ENCODE measurements at regions not wholly inside any gene's neighbourhood (a gene's known extent, or its start where the extent isn't known, plus 50 kb on each side); places are given as distances from the start of the nearest gene placed in this dataset.
"Not testable (repeated sequence)": the region's sequence is repeated elsewhere in the genome, so short reads cannot be mapped to it uniquely, and the experiment has no call there.

GRCh38 chr2:138066139-138066806 is 102.0 kb downstream of the HNMT start:
- no peak for DNase-seq
- Histone ChIP-seq H3K4me1 (ENCODE audit: control insufficient read depth in 2 of 3, insufficient read depth in 2 of 3, low read depth in 1 of 3, low read length in 3 of 3) (no peaks in the 10 kb centered on the region), H3K36me3 (ENCODE audit: control insufficient read depth in 2 of 3, insufficient read depth in 3 of 3, low read length in 3 of 3) (no peaks in the 10 kb centered on the region), H3K27me3 (ENCODE audit: control insufficient read depth, insufficient read depth, low read length) (no peaks in the 10 kb centered on the region), H3K9ac (ENCODE audit: low read length in 3 of 3) (no peak overlapping the region), H3K9me3 (ENCODE audit: control insufficient read depth in 2 of 3, insufficient read depth in 1 of 3, low read length in 3 of 3) (no peaks in the 10 kb centered on the region), H3K4me3 (ENCODE audit: low read length in 3 of 3) (no peak overlapping the region), H3K27ac (ENCODE audit: low read depth in 2 of 2, low read length in 2 of 2) (no peak overlapping the region)
- TF ChIP-seq, protein P1, sequence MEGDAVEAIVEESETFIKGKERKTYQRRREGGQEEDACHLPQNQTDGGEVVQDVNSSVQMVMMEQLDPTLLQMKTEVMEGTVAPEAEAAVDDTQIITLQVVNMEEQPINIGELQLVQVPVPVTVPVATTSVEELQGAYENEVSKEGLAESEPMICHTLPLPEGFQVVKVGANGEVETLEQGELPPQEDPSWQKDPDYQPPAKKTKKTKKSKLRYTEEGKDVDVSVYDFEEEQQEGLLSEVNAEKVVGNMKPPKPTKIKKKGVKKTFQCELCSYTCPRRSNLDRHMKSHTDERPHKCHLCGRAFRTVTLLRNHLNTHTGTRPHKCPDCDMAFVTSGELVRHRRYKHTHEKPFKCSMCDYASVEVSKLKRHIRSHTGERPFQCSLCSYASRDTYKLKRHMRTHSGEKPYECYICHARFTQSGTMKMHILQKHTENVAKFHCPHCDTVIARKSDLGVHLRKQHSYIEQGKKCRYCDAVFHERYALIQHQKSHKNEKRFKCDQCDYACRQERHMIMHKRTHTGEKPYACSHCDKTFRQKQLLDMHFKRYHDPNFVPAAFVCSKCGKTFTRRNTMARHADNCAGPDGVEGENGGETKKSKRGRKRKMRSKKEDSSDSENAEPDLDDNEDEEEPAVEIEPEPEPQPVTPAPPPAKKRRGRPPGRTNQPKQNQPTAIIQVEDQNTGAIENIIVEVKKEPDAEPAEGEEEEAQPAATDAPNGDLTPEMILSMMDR (IDR thresholded peaks at IDR 0.05; ENCODE audit: borderline replicate concordance, extremely low read depth, insufficient read depth) = no peak
- intact Hi-C loops (cut with DNase I) = no loop called here
- FAIRE-seq = no peak

DNA sequence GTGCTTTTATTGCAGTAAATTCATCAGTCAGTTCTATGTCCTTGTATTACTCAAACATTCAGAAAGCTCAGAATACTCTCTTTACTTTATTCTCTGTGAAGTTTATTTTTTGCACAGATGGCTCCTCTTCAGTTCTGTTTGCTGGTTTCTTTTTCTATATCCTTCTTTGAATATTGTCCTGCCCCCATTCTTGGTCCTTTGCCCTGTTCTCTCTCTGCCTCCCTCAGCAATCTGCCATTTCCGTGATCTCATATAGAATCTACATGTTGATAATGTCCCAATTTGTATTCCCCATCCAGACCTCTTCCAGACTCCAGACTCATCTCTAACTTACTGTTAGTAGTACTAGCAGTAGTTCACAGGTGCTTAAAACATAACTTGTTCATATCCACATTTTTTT is 102.6 kb downstream of the HNMT start:
- DNase-seq = no peak
- no peak for FAIRE-seq
- no peak overlapping the region for H3K9ac ChIP-seq (ENCODE audit: low read length in 3 of 3)
- no peaks in the 10 kb centered on the region for H3K4me1 ChIP-seq (ENCODE audit: control insufficient read depth in 2 of 3, insufficient read depth in 2 of 3, low read depth in 1 of 3, low read length in 3 of 3)
- no peak overlapping the region for H3K4me3 ChIP-seq (ENCODE audit: low read length in 3 of 3)
- H3K9me3 ChIP-seq (ENCODE audit: control insufficient read depth in 2 of 3, insufficient read depth in 1 of 3, low read length in 3 of 3) = no peaks in the 10 kb centered on the region
- no peaks in the 10 kb centered on the region for H3K27me3 ChIP-seq (ENCODE audit: control insufficient read depth, insufficient read depth, low read length)
- TF ChIP-seq, protein P1 (IDR thresholded peaks at IDR 0.05; ENCODE audit: borderline replicate concordance, extremely low read depth, insufficient read depth) = no peak
- H3K36me3 ChIP-seq (ENCODE audit: control insufficient read depth in 2 of 3, insufficient read depth in 3 of 3, low read length in 3 of 3) = no peaks in the 10 kb centered on the region
- intact Hi-C loops (cut with DNase I) = no loop called here
- H3K27ac ChIP-seq (ENCODE audit: low read depth in 2 of 2, low read length in 2 of 2) = no peak overlapping the region

- FAIRE-seq; H3K9ac ChIP-seq (ENCODE audit: low read length in 3 of 3); H3K27me3 ChIP-seq (ENCODE audit: control insufficient read depth, insufficient read depth, low read length); H3K36me3 ChIP-seq (ENCODE audit: control insufficient read depth in 2 of 3, insufficient read depth in 3 of 3, low read length in 3 of 3); H3K9me3 ChIP-seq (ENCODE audit: control insufficient read depth in 2 of 3, insufficient read depth in 1 of 3, low read length in 3 of 3); H3K4me3 ChIP-seq (ENCODE audit: low read length in 3 of 3); H3K27ac ChIP-seq (ENCODE audit: low read depth in 2 of 2, low read length in 2 of 2); intact Hi-C loops (cut with DNase I); H3K4me1 ChIP-seq (ENCODE audit: control insufficient read depth in 2 of 3, insufficient read depth in 2 of 3, low read depth in 1 of 3, low read length in 3 of 3); DNase-seq: not testable (repeated sequence)
These were observed 104.4 kb downstream of the HNMT start for GRCh38 chr2:138068669-138069068.

- H3K27me3 ChIP-seq (ENCODE audit: control insufficient read depth, insufficient read depth, low read length); H3K9me3 ChIP-seq (ENCODE audit: control insufficient read depth in 2 of 3, insufficient read depth in 1 of 3, low read length in 3 of 3); H3K9ac ChIP-seq (ENCODE audit: low read length in 3 of 3); H3K4me3 ChIP-seq (ENCODE audit: low read length in 3 of 3); FAIRE-seq; H3K4me1 ChIP-seq (ENCODE audit: control insufficient read depth in 2 of 3, insufficient read depth in 2 of 3, low read depth in 1 of 3, low read length in 3 of 3); H3K36me3 ChIP-seq (ENCODE audit: control insufficient read depth in 2 of 3, insufficient read depth in 3 of 3, low read length in 3 of 3); intact Hi-C loops (cut with DNase I); H3K27ac ChIP-seq (ENCODE audit: low read depth in 2 of 2, low read length in 2 of 2); DNase-seq: not testable (repeated sequence)
These were observed 106.9 kb downstream of the HNMT start for GRCh38 chr2:138071042-138071719.
